WERI-Rb-1 (cell line): ENCODE measurements at regions not wholly inside any gene's neighbourhood (a gene's known extent, or its start where the extent isn't known, plus 50 kb on each side); places are given as distances from the start of the nearest gene placed in this dataset.
A peak's percentile ranks its signal among the peaks of the same experiment; 100 is the strongest.
"Not testable (repeated sequence)": the region's sequence is repeated elsewhere in the genome, so short reads cannot be mapped to it uniquely, and the experiment has no call there.

Experiments used
- DNase-seq: peaks from one replicate; pipeline ENCODE4 v3.0.0-alpha.2; 2020
- H3K27ac ChIP-seq: fragments of 250-450 bp; sonication (Bioruptor Pico); 2 replicates; pipeline ENCODE4 v1.5.1; 2020; ENCODE audit warnings: mild to moderate bottlenecking, moderate library complexity
- H3K27me3 ChIP-seq: fragments of 250-450 bp; sonication (Bioruptor Pico); 2 replicates; pipeline ENCODE4 v1.5.1; 2021; ENCODE audit warnings: mild to moderate bottlenecking, low read depth, moderate library complexity; ENCODE audit not compliant: insufficient read depth, severe bottlenecking
- H3K36me3 ChIP-seq: fragments of 250-450 bp; sonication (Bioruptor Pico); 2 replicates; pipeline ENCODE4 v1.5.1; 2020; ENCODE audit warnings: mild to moderate bottlenecking, moderate library complexity
- H3K4me3 ChIP-seq: 2 replicates; pipeline ENCODE4 v1.5.1; 2011; ENCODE audit warnings: low read depth, mild to moderate bottlenecking, control low read depth, low read length
- H3K9me3 ChIP-seq: fragments of 250-450 bp; sonication (Bioruptor Pico); 2 replicates; pipeline ENCODE4 v1.5.1; 2021; ENCODE audit warnings: mild to moderate bottlenecking, moderate library complexity; ENCODE audit not compliant: severe bottlenecking
- CTCF ChIP-seq: IDR thresholded peaks from 2 replicates; pipeline ENCODE4 v1.5.1; 2011; ENCODE audit warnings: low read depth, mild to moderate bottlenecking, control low read depth, inconsistent platforms, low read length

- no peaks in the 10 kb centered on the region for H3K27me3 ChIP-seq
- H3K36me3 ChIP-seq = no peaks in the 10 kb centered on the region
- no peak overlapping the region for H3K4me3 ChIP-seq
- no peak for TF ChIP-seq CTCF
- DNase-seq = no peak
- H3K9me3 ChIP-seq = no peaks in the 10 kb centered on the region
- no peak overlapping the region for H3K27ac ChIP-seq
These were observed 226.9 kb downstream of the CAAP1 start for GRCh38 chr9:26665666-26666065.

GRCh38 chr9:26664087-26664773 lies 228.4 kb downstream of the CAAP1 start:
- not testable (repeated sequence) for DNase-seq, H3K27me3 ChIP-seq

GRCh38 chr9:26662476-26662875 lies 230.1 kb downstream of the CAAP1 start:
- H3K27me3 ChIP-seq = no peaks in the 10 kb centered on the region
- no peak overlapping the region for H3K27ac ChIP-seq
- H3K9me3 ChIP-seq = no peaks in the 10 kb centered on the region
- no peak for DNase-seq
- H3K36me3 ChIP-seq = no peaks in the 10 kb centered on the region
- TF ChIP-seq CTCF = no peak
- no peak overlapping the region for H3K4me3 ChIP-seq

More at GRCh38 chr9:26664087-26664773, 228.4 kb downstream of the CAAP1 start:
- not testable (repeated sequence) for H3K27ac ChIP-seq, H3K36me3 ChIP-seq, H3K4me3 ChIP-seq, H3K9me3 ChIP-seq

DNA sequence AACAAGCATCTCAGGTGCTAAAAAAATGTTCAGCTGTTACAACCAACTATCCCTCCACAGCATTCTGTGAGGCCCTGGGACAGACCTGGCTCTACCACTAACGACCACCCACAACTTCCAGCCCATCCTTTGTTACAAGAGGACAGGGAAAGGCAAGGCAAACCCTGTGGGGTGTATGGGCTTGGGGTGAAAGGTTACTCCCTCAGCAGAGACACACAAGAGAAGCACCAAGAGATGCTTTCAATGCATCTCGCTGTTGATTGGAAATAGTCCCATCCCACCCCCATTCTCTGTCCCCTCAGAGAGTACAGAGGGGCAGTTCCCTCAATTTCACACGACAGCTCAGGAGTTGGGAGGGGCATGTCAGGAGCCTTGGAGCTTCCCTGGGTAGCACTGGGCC lies 234.1 kb downstream of the CAAP1 start:
- no peaks in the 10 kb centered on the region for H3K27me3 ChIP-seq
- TF ChIP-seq CTCF = no peak
- H3K36me3 ChIP-seq = no peaks in the 10 kb centered on the region
- no peaks in the 10 kb centered on the region for H3K9me3 ChIP-seq
- no peak for DNase-seq
- H3K4me3 ChIP-seq = no peak overlapping the region
- no peak overlapping the region for H3K27ac ChIP-seq

DNA sequence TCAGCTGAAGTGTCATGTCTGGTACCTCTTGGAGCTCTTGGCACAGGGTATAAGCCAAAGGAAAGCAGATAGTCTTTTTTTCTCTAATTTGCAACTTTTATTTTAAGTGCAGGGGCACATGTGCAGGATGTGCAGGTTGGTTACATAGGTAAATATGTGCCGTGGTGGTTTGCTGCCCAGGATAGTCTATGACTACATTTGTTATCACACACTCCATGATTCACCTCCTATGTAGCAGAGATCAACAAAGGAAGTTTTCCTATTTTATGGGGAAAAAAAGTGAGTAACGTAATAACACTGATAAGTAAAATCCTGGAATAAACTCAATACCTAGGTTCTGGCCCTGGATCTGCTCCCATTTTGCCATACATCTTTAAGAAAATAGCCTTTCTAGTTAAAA lies 234.6 kb downstream of the CAAP1 start:
- Histone ChIP-seq H3K4me3 (no peak overlapping the region), H3K9me3 (no peaks in the 10 kb centered on the region), H3K27me3 (no peaks in the 10 kb centered on the region), H3K27ac (no peak overlapping the region), H3K36me3 (no peaks in the 10 kb centered on the region)
- no peak for DNase-seq
- TF ChIP-seq CTCF = no peak

DNA sequence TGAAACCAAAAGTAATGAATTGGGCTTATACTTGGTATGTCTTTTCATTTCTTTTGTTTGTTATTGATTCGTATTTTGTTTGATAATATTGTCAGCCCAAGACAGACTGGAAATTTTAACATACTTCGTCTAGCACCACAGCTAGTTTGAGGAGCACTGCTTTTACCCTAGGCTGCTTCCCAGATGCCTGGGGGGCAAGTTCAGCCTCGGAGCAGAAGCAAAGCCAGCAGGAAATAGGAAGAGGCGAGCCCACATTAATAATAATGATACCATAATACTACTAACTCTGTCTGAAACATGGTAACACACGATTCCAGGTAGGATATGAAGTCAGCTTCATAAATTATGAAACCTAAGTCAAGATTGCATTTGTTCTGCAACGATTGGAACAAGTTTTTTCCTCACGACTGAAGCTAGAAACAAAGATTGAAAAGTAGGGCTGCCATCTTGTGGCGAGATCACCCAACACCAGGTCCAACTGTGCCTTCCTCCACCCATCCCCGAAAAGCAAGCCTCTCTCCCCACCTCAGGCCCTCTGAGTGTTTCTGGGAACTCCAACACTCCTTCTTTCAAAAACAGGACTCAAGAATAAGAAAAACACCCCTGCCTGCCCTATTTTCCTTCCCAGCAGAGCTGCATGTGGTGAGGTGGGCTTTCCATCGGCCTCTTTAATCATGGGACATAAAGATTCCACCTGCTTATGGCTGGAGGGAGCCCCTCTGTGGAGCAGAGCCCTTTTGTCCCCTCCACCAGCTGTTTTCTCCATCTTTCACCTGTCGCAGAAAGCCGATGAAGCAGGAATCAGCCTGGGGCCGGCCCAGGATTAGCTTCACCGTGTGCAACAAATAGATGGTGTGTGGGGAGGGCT lies 236.4 kb downstream of the CAAP1 start:
- Histone ChIP-seq H3K9me3 (no peaks in the 10 kb centered on the region), H3K4me3 (no peak overlapping the region), H3K36me3 (no peaks in the 10 kb centered on the region), H3K27me3 (no peaks in the 10 kb centered on the region), H3K27ac (no peak overlapping the region)
- TF ChIP-seq CTCF = peak; percentile 68
- DNase-seq = peak; percentile 16
